ENCODE measurements at regions not wholly inside any gene's neighbourhood (a gene's known extent, or its start where the extent isn't known, plus 50 kb on each side); places are given as distances from the start of the nearest gene placed in this dataset.

- no peak for TF ChIP-seq CTCF (IDR thresholded peaks at IDR 0.05)
- TF ChIP-seq POLR2AphosphoS5 (IDR thresholded peaks at IDR 0.05), result no peak
- TF ChIP-seq POLR2A (IDR thresholded peaks at IDR 0.05), result no peak
- no peak for TF ChIP-seq EP300 (IDR thresholded peaks at IDR 0.05)
Observed at GRCh38 chr1:83747853-83748482, 251.0 kb downstream of the TTLL7 start.

Measured in upper lobe of left lung (tissue), 4 donors.